Mesothelial cell of epicardium (in vitro differentiated cells): ENCODE measurements at regions not wholly inside any gene's neighbourhood (a gene's known extent, or its start where the extent isn't known, plus 50 kb on each side); places are given as distances from the start of the nearest gene placed in this dataset.

ENCODE experiments used
- DNase-seq, 2 experiments: peaks; one replicate each; pipeline ENCODE4 v3.0.0; 2021; ENCODE audit warnings: low spot score in 2 of 2; ENCODE audit not compliant: unreplicated experiment in 2 of 2
- H3K27ac Mint-ChIP-seq: 2 replicates; pipeline ENCODE4 v1.8.0; 2021; ENCODE audit warnings: mixed read lengths
- H3K27me3 Mint-ChIP-seq: 2 replicates; pipeline ENCODE4 v1.8.0; 2021; ENCODE audit warnings: low read depth, mixed read lengths
- H3K36me3 Mint-ChIP-seq: 2 replicates; pipeline ENCODE4 v1.8.0; 2021; ENCODE audit warnings: mixed read lengths
- H3K4me1 Mint-ChIP-seq: 2 replicates; pipeline ENCODE4 v1.8.0; 2021; ENCODE audit warnings: mixed read lengths
- H3K4me3 Mint-ChIP-seq: 2 replicates; pipeline ENCODE4 v1.8.0; 2021; ENCODE audit warnings: mild to moderate bottlenecking, moderate library complexity, mixed read lengths
- H3K9me3 Mint-ChIP-seq: 2 replicates; pipeline ENCODE4 v1.8.0; 2021; ENCODE audit warnings: mixed read lengths
- TF ChIP-seq, protein P1 (sequence below): fragments of 200-600 bp; sonication (generic); IDR thresholded peaks from one replicate; pipeline ENCODE4 v1.5.0; 2021; ENCODE audit warnings: antibody characterized with exemption; ENCODE audit not compliant: unreplicated experiment

DNA sequence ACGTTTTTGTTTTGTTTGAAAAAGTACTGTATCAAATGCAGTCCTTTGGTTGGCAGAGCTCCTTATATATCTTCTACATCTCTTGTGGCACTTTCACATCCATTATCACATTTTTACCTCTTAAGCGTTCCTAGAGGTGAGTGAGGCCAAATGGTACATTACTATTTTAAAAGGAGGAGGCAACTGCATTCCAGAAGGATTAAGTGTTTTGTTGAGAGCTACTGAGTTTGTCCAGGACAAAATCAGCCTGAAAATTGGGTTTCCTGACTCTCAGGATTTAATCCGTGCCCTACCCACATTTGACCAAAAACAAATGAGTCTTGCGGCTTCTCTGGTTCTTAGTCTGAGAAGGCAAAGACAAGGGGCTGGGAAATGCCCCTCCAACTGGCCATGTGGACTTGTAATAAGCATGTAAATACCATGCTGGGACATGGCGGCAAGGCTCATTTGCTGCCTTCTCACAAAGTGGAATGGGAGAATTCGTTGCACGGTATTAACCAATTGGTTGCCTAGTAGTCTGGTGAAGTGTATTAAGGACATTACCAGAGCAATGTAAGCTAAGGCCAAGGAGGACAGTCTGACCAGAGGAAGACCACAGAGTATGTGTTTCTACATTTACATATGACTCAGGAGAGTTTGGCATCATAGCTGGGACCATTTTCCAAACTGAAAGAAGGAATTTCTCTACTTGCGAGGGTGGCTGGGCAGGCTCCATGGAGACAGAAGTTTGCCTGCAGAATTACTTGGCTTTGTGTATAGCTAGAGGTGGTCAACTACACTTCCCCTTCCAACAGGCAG, 175.8 kb upstream of the PLXNC1 start:
- Mint-ChIP-seq H3K27ac (no peak overlapping the region), H3K9me3 (peaks cover 9% of the 10 kb centered on the region), H3K36me3 (no peaks in the 10 kb centered on the region), H3K27me3 (no peaks in the 10 kb centered on the region), H3K4me3 (no peak overlapping the region), H3K4me1 (peaks cover 24% of the 10 kb centered on the region)
- TF ChIP-seq, protein P1, sequence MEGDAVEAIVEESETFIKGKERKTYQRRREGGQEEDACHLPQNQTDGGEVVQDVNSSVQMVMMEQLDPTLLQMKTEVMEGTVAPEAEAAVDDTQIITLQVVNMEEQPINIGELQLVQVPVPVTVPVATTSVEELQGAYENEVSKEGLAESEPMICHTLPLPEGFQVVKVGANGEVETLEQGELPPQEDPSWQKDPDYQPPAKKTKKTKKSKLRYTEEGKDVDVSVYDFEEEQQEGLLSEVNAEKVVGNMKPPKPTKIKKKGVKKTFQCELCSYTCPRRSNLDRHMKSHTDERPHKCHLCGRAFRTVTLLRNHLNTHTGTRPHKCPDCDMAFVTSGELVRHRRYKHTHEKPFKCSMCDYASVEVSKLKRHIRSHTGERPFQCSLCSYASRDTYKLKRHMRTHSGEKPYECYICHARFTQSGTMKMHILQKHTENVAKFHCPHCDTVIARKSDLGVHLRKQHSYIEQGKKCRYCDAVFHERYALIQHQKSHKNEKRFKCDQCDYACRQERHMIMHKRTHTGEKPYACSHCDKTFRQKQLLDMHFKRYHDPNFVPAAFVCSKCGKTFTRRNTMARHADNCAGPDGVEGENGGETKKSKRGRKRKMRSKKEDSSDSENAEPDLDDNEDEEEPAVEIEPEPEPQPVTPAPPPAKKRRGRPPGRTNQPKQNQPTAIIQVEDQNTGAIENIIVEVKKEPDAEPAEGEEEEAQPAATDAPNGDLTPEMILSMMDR: no peak
- DNase-seq: no peak

DNA sequence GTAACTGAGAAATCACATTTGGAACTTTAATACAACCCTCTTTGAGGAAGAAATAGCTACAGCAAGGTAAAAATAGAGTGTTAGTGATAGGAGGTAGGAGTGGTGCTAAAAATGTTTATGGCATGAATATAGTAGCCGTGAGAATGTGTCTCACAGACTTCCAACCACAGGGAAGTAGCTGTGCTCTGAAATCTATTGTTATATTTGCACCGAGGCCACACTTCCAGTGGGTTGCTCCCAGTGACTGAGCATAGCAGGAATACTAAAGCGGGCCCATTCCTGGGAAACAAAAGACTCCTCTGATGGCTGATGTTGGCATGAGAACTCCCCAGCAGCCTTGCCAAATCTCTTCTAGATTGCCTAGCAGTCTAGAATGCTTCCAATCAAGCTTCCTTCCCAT, 174.1 kb upstream of the PLXNC1 start:
- TF ChIP-seq, protein P1: no peak
- Mint-ChIP-seq H3K27me3 (no peaks in the 10 kb centered on the region), H3K36me3 (no peaks in the 10 kb centered on the region), H3K4me3 (no peak overlapping the region), H3K27ac (no peak overlapping the region), H3K4me1 (peaks cover 25% of the 10 kb centered on the region), H3K9me3 (peaks cover 9% of the 10 kb centered on the region)
- DNase-seq: no peak

DNA sequence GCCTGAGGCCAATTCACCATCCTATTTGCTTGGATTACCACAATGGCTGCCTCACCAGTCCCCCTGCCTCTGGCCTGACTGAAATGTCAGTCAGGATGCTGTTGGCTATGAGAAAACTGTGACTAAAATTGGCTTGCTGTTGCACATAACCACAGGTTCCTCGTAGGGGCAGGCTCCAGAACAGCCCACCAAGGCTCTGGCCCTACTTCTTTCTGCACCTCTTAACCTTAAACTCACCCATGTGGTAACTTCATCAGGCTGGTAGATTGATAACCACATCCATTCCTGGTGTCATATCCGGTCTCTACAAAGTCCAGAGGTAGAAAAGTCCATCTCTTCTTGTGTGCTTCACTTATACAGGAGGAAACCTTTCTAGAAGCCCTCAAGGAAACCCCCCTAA, 172.4 kb upstream of the PLXNC1 start:
- Mint-ChIP-seq H3K27ac (no peak overlapping the region), H3K27me3 (no peaks in the 10 kb centered on the region), H3K4me3 (no peak overlapping the region), H3K4me1 (peaks cover 13% of the 10 kb centered on the region), H3K9me3 (peaks cover 6% of the 10 kb centered on the region), H3K36me3 (no peaks in the 10 kb centered on the region)
- TF ChIP-seq, protein P1: no peak
- DNase-seq: no peak

DNA sequence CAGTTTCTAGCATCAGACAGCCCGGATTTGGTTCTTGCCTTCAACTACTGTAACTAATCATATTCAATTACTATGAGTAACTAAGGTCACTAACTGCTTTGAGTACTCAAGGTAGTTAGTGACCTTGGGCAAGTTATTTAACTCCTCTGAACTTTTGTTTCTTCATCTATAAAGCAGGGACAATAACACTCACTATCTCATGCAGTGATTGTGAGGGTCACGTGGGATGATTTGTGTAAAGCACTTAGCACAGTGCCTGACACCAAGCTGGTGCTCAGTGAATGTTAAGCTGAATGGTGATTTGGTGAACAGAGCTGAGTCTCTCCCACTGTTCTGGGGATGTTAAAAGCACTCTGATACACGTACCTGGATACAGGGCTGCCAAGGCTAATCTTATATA, 171.3 kb upstream of the PLXNC1 start:
- no peaks in the 10 kb centered on the region for H3K36me3 Mint-ChIP-seq
- TF ChIP-seq, protein P1: no peak
- H3K4me1 Mint-ChIP-seq: peaks cover 9% of the 10 kb centered on the region
- DNase-seq: no peak
- H3K4me3 Mint-ChIP-seq: no peak overlapping the region
- H3K27me3 Mint-ChIP-seq: no peaks in the 10 kb centered on the region
- H3K27ac Mint-ChIP-seq: no peak overlapping the region
- H3K9me3 Mint-ChIP-seq: peaks cover 2% of the 10 kb centered on the region

DNA sequence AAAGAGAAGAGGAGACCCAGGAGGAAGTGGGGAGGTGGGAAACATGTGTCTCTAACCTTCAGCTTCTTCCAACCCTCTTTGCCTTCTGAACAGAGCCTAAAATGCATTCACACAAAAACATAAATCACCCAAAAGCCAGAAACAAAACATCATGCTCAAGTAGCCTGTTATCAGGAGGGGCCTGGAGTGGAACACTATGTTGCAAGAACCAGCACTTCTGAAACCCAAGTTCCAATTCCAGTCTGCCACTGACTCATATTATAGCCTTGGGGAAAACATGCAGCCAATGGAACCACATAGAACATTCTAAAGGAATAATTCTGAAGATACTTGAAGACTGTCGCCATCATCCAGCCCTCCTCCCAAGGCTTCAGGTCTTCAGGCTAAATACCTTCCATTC, 169.8 kb upstream of the PLXNC1 start:
- Mint-ChIP-seq H3K27ac (no peak overlapping the region), H3K4me1 (peaks cover 8% of the 10 kb centered on the region), H3K9me3 (no peaks in the 10 kb centered on the region), H3K4me3 (no peak overlapping the region), H3K27me3 (no peaks in the 10 kb centered on the region), H3K36me3 (no peaks in the 10 kb centered on the region)
- DNase-seq: no peak
- TF ChIP-seq, protein P1: no peak

DNA sequence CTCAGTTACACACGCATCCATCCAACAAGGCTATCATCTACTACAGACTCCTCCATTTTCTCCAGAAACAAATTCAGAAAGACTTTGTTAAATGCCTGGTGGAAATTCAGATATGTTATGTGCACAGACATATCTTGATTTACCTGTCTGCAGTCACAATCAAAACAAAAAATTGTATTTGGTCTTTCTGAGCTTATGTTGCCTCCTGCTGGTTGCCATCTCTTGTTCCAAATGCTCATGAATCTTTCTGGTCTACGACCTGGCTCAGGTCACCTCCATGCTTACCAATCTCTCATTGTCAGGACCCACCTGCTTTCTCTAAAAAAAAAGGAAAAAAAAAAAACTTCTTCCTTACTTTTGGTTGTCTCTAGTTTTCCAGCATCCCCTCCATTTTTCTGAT, 169.2 kb upstream of the PLXNC1 start:
- Mint-ChIP-seq H3K9me3 (peaks cover 4% of the 10 kb centered on the region), H3K27ac (no peak overlapping the region), H3K4me3 (no peak overlapping the region), H3K36me3 (no peaks in the 10 kb centered on the region), H3K4me1 (peaks cover 8% of the 10 kb centered on the region), H3K27me3 (no peaks in the 10 kb centered on the region)
- TF ChIP-seq, protein P1: peak; percentile 17
- DNase-seq: no peak
